C4-2B (cell line): ENCODE measurements at regions not wholly inside any gene's neighbourhood (a gene's known extent, or its start where the extent isn't known, plus 50 kb on each side); places are given as distances from the start of the nearest gene placed in this dataset.
A peak's percentile ranks its signal among the peaks of the same experiment; 100 is the strongest.

ENCODE experiments used
- H3K27ac ChIP-seq: fragments of 450-650 bp; 2 replicates; pipeline ENCODE4 v1.5.1; 2017
- ZFX ChIP-seq: fragments of 450-650 bp; IDR thresholded peaks from 2 replicates; pipeline ENCODE4 v1.6.1; 2017
- TF ChIP-seq, protein P1 (sequence below): fragments of 450-650 bp; conservative IDR thresholded peaks from 2 replicates; pipeline ENCODE4 v1.5.1; 2017; ENCODE audit warnings: mild to moderate bottlenecking

DNA sequence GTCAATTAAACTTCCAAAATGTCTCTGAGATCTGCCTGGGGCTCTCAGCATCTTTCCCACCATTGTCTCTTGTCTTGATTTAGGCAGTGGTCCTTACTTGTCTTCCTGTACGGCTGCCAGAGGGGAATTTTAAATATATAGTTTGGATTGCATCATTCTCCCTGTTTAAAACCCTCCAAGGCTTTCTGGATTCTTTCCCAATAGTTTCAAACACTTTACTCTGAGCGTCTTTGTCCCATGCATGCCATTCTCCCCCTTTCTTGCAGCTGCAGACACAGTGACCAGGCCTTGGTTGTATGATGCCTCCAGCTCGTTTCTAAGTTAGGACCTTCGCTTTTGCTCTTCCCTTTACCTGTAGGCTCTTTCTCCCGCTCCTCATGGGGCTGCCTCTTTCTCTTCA, 323.3 kb upstream of the CTNNB1 start:
- TF ChIP-seq ZFX: no peak
- TF ChIP-seq, protein P1, sequence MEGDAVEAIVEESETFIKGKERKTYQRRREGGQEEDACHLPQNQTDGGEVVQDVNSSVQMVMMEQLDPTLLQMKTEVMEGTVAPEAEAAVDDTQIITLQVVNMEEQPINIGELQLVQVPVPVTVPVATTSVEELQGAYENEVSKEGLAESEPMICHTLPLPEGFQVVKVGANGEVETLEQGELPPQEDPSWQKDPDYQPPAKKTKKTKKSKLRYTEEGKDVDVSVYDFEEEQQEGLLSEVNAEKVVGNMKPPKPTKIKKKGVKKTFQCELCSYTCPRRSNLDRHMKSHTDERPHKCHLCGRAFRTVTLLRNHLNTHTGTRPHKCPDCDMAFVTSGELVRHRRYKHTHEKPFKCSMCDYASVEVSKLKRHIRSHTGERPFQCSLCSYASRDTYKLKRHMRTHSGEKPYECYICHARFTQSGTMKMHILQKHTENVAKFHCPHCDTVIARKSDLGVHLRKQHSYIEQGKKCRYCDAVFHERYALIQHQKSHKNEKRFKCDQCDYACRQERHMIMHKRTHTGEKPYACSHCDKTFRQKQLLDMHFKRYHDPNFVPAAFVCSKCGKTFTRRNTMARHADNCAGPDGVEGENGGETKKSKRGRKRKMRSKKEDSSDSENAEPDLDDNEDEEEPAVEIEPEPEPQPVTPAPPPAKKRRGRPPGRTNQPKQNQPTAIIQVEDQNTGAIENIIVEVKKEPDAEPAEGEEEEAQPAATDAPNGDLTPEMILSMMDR: no peak
- peak overlapping the region; percentile 75 for H3K27ac ChIP-seq

DNA sequence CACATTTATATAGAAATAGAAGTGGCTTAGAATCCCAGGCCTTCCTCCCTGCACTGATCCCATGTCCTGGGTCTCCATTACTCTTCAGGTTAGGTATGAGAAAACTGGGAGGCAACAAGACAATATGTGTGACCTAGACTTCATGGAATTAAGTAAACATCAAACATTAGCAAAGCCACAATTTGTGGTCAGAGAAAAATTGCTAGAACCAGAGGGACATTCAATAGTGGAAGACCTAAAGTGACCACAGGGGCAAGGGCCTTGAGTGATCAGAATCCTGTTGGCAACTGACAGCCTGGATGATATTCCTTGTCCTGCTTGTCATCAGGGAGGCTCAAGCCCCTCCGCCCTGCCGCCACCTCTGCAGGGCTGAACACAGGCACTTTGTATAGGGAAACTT, 322.8 kb upstream of the CTNNB1 start:
- TF ChIP-seq, protein P1: no peak
- TF ChIP-seq ZFX: no peak

DNA sequence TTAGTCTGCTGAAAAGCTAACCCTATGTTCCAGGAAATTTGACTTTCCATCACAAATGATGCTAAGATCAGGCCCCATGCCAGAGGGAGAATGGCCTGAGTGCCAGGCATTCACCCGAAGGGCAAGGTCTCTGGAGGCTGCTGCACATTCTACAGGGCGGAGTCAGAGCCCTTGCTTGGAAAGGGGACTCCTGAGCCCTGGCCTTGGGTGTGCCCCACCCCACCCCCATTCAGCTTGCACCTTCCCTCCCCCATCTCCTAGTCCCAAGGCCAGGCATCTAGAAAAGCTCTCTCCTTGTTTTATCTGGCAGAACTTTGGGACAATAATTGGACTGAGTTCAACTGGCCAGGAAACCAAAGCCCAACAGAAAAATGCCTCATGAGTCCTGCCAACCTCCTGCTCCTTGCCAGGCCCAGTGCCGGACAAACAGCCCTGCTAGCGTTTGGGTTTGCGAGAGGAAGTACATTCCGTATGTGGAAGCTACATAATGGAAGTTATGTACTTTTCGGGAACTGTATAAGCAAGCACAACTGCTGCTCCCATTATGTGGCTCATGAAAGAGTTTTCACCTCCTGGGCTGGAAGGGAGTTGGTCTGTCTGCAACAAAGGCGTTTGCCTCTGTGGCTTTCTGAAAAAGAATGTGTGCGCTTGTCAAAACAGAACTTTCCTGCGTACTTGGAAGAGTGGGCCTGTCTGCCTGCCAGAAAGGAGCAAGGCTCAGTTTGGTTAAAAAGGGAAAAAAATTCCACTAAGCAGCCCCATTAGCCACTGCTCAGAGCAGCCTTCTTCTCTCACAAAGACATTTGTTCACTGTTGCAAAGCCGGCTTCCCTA, 321.5 kb upstream of the CTNNB1 start:
- peak overlapping the region; percentile 90 for H3K27ac ChIP-seq
- TF ChIP-seq, protein P1: no peak
- peak; percentile 19; the same call in 1 of the 2 replicates for TF ChIP-seq ZFX

More for the DNA sequence above, 322.8 kb upstream of the CTNNB1 start:
- H3K27ac ChIP-seq: peak overlapping the region; percentile 75

DNA sequence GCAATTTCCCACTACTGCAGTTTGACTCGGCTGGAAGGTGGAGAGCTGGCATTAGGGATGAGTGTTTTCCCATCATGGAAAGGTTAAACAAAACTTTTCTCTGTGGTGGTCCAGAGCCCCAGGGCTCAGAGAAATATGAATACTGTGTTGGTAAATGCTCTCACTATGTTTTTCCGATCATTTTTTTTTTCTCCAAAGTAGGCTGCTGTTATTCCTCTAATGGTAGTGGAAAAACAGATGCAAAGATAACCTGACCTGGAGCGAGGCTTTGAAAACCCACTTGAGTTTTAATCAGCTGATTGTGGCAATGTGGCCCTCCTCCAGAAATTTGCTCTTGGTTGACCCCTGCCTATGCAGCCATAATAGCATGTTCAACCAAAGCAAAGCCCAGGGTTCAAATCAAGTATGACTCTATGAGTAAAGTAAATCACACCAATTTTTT, 320.8 kb upstream of the CTNNB1 start:
- peak overlapping the region; percentile 90 for H3K27ac ChIP-seq

DNA sequence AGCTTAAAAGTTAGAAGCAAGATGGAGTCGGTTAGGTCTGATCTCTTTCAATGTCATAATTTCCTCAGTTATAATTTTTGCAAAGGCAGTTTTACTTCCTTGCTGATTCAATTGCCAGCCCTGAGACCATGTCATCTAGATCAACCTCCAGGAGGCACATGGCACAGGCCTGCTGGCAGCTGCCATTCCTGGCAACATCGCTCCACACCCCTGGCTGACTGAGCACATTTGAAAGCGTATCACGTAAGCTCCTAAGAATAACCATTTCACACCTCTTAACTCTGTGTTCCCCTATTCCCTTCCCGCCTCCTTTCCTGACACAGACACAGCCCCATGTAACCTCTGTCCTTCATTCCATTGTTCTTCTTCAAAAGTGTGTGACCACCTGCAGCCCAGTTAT, 313.9 kb upstream of the CTNNB1 start:
- no peak for TF ChIP-seq ZFX
- TF ChIP-seq, protein P1: no peak
- H3K27ac ChIP-seq: no peak overlapping the region

More for the DNA sequence above, 320.8 kb upstream of the CTNNB1 start:
- no peak for TF ChIP-seq ZFX
- TF ChIP-seq, protein P1: no peak

DNA sequence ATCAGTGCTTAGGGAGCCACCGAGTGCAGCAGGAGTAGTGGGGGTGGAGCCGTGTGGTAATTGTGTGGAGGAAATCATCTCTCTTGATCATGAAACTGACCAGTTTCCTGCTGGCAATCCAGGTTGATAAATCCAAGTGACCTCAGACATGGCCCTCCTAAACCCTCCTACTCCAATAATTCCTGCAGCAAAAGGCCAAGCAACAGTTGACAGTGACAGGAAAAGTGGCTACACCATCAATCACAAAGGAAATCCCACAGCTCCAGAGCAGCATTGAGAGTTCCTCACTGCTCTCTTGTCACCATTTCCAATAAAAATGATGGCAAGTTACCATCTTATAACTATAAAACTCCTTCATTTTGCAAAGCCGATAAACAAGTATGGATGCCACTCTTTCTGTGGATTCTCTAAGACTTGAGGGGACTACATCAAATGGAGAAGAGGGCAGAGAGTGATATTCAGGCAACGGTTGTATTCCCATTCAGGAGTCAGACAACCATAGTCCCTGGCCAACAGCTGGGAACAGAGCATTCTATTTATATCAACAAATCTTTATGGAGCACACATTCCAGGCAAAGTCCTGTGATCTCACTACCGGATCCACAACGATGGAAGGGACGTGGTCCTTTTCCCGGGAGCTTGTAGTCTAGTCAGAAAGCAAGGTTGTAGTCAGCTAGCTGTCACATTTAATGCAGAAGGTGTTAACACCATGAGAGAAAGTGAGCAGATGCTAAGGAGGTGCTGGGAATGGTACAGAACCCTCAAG, 312.5 kb upstream of the CTNNB1 start:
- TF ChIP-seq, protein P1: no peak
- TF ChIP-seq ZFX: no peak
- peak overlapping the region; percentile 20; the same call in 1 of the 2 replicates for H3K27ac ChIP-seq

DNA sequence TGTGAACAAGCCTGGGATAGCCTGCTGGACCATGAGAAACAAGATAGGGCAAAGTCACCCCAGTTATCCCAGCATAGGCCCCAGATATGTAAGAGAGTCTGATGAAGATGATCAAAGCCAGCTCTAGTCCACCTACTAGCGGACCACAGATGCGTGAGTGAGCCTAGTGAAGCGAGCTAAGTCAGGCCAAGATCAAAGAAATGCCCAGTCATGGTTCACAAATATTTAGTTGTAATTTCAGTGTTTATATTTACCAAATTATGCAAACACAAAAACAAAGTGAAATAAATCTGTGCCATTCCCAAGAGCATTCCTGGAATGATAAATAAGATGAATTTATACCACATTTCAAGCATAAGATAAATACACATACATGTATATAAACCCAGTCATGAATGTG, 308.1 kb upstream of the CTNNB1 start:
- no peak overlapping the region for H3K27ac ChIP-seq
- TF ChIP-seq, protein P1: no peak
- no peak for TF ChIP-seq ZFX
